ENCODE measurements at regions not wholly inside any gene's neighbourhood (a gene's known extent, or its start where the extent isn't known, plus 50 kb on each side); places are given as distances from the start of the nearest gene placed in this dataset.
"Not testable (repeated sequence)": the region's sequence is repeated elsewhere in the genome, so short reads cannot be mapped to it uniquely, and the experiment has no call there.

GRCh38 chr6:55117267-55117666 is 57.0 kb upstream of the HCRTR2 start:
- TF ChIP-seq CTCF (IDR thresholded peaks at IDR 0.05), result no peak
- Mint-ChIP-seq H3K4me1 (ENCODE audit: low read depth) (no peaks in the 10 kb centered on the region), H3K4me3 (ENCODE audit: unreplicated experiment) (no peak overlapping the region), H3K27ac (ENCODE audit: unreplicated experiment) (no peak overlapping the region), H3K36me3 (ENCODE audit: low read depth) (peaks cover 5% of the 10 kb centered on the region), H3K9me3 (ENCODE audit: low read depth) (peaks cover 24% of the 10 kb centered on the region), H3K27me3 (ENCODE audit: low read depth) (no peaks in the 10 kb centered on the region)
- DNase-seq (ENCODE audit: low spot score), result no peak

- H3K27me3 Mint-ChIP-seq (ENCODE audit: low read depth); DNase-seq (ENCODE audit: low spot score); H3K27ac Mint-ChIP-seq (ENCODE audit: unreplicated experiment); H3K4me3 Mint-ChIP-seq (ENCODE audit: unreplicated experiment); H3K36me3 Mint-ChIP-seq (ENCODE audit: low read depth); H3K4me1 Mint-ChIP-seq (ENCODE audit: low read depth): not testable (repeated sequence)
- peaks cover 53% of the 10 kb centered on the region for H3K9me3 Mint-ChIP-seq (ENCODE audit: low read depth)
Measured at GRCh38 chr6:55124241-55124640, 50.1 kb upstream of the HCRTR2 start.

Data from chondrocyte (in vitro differentiated cells).